Liver (tissue), 3 donors: ENCODE measurements at regions not wholly inside any gene's neighbourhood (a gene's known extent, or its start where the extent isn't known, plus 50 kb on each side); places are given as distances from the start of the nearest gene placed in this dataset.

Source experiments
- CTCF ChIP-seq: fragments of 150-350 bp; IDR thresholded peaks from 2 replicates; pipeline ENCODE4 v1.5.1; 2017; ENCODE audit warnings: improper control_type of control experiment, low read depth, low read length; ENCODE audit not compliant: missing input control
- FOXA2 ChIP-seq: IDR thresholded peaks from 2 replicates; pipeline ENCODE4 v1.6.1; 2016; ENCODE audit warnings: antibody characterized with exemption
- GABPA ChIP-seq, 2 donors: IDR thresholded peaks in 1 of 2; conservative IDR thresholded peaks in 1 of 2; 2 replicates each; pipeline ENCODE4 v1.6.1; 2016; ENCODE audit warnings: antibody characterized with exemption in 2 of 2, mild to moderate bottlenecking in 1 of 2, moderate library complexity in 1 of 2
- MAX ChIP-seq: IDR thresholded peaks from 2 replicates; pipeline ENCODE4 v1.6.1; 2016; ENCODE audit warnings: antibody characterized with exemption
- RAD21 ChIP-seq, 2 donors: IDR thresholded peaks; 2 replicates each; pipeline ENCODE4 v1.6.1; 2016; ENCODE audit warnings: antibody characterized with exemption in 2 of 2, mild to moderate bottlenecking in 2 of 2
- REST ChIP-seq: IDR thresholded peaks from 2 replicates; pipeline ENCODE4 v1.6.1; 2016; ENCODE audit warnings: antibody characterized with exemption, mild to moderate bottlenecking
- SP1 ChIP-seq: IDR thresholded peaks from 2 replicates; pipeline ENCODE4 v1.6.1; 2018; ENCODE audit warnings: antibody characterized with exemption, mild to moderate bottlenecking
- TAF1 ChIP-seq: conservative IDR thresholded peaks from 2 replicates; pipeline ENCODE4 v1.6.1; 2016; ENCODE audit warnings: antibody characterized with exemption, mild to moderate bottlenecking
- YY1 ChIP-seq: IDR thresholded peaks from 2 replicates; pipeline ENCODE4 v1.6.1; 2016; ENCODE audit warnings: antibody characterized with exemption, mild to moderate bottlenecking
- TF ChIP-seq, protein P1 (sequence below): IDR thresholded peaks from 2 replicates; pipeline ENCODE4 v1.6.1; 2016; ENCODE audit warnings: antibody characterized with exemption
- TF ChIP-seq, protein P2 (sequence below): IDR thresholded peaks from 2 replicates; pipeline ENCODE4 v1.6.1; 2016; ENCODE audit warnings: antibody characterized with exemption
- donor health status: healthy.
- donor health status: healthy.

DNA sequence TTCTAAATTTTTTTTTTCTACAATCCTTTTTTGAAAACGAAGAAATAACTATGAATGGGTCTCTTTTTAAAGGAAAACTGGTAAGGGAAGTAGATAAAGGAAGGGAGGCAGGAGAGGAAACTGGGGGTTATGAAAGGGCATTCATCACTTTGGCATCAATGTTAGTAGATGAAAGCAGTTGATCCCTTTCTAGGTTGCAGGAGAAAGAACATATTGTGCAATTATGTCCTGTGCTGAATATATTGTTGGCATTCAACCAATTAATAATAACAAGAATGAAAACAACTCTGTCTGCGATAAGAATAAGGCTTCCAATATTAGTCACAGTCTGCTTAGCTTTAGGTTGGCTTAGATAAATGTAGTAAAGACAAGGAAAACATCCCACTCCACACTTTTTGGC is 796.8 kb upstream of the KLHL1 start:
- no peak for TF ChIP-seq CTCF
- TF ChIP-seq REST: no peak
- TF ChIP-seq TAF1: no peak
- TF ChIP-seq, protein P1, sequence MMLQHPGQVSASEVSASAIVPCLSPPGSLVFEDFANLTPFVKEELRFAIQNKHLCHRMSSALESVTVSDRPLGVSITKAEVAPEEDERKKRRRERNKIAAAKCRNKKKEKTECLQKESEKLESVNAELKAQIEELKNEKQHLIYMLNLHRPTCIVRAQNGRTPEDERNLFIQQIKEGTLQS: no peak
- TF ChIP-seq, protein P2, sequence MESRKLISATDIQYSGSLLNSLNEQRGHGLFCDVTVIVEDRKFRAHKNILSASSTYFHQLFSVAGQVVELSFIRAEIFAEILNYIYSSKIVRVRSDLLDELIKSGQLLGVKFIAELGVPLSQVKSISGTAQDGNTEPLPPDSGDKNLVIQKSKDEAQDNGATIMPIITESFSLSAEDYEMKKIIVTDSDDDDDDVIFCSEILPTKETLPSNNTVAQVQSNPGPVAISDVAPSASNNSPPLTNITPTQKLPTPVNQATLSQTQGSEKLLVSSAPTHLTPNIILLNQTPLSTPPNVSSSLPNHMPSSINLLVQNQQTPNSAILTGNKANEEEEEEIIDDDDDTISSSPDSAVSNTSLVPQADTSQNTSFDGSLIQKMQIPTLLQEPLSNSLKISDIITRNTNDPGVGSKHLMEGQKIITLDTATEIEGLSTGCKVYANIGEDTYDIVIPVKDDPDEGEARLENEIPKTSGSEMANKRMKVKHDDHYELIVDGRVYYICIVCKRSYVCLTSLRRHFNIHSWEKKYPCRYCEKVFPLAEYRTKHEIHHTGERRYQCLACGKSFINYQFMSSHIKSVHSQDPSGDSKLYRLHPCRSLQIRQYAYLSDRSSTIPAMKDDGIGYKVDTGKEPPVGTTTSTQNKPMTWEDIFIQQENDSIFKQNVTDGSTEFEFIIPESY: no peak
- TF ChIP-seq SP1: no peak
- no peak for TF ChIP-seq RAD21 (IDR thresholded peaks at IDR 0.05)
- no peak for TF ChIP-seq GABPA (IDR thresholded peaks at IDR 0.05 in 1 of 2, conservative IDR thresholded peaks at IDR 0.05 in 1 of 2)
- TF ChIP-seq YY1: no peak
- TF ChIP-seq MAX: no peak
- TF ChIP-seq FOXA2: no peak
